Fibroblast of pulmonary artery (primary cell): ENCODE measurements at regions not wholly inside any gene's neighbourhood (a gene's known extent, or its start where the extent isn't known, plus 50 kb on each side); places are given as distances from the start of the nearest gene placed in this dataset.
"Not testable (repeated sequence)": the region's sequence is repeated elsewhere in the genome, so short reads cannot be mapped to it uniquely, and the experiment has no call there.

Source experiments
- DNase-seq: peaks from one replicate; pipeline ENCODE4 v3.0.0-alpha.2; 2010; ENCODE audit warnings: low read depth
- H3K4me3 ChIP-seq: replicated peaks from 2 replicates; pipeline ENCODE4 v1.5.1; 2011; ENCODE audit warnings: low read depth, mild to moderate bottlenecking, control low read depth, low read length, moderate library complexity
- TF ChIP-seq, protein P1 (sequence below): IDR thresholded peaks from 2 replicates; pipeline ENCODE4 v1.5.1; 2011; ENCODE audit warnings: mild to moderate bottlenecking, control low read depth, low read length, inconsistent platforms; ENCODE audit errors: missing control alignments

DNA sequence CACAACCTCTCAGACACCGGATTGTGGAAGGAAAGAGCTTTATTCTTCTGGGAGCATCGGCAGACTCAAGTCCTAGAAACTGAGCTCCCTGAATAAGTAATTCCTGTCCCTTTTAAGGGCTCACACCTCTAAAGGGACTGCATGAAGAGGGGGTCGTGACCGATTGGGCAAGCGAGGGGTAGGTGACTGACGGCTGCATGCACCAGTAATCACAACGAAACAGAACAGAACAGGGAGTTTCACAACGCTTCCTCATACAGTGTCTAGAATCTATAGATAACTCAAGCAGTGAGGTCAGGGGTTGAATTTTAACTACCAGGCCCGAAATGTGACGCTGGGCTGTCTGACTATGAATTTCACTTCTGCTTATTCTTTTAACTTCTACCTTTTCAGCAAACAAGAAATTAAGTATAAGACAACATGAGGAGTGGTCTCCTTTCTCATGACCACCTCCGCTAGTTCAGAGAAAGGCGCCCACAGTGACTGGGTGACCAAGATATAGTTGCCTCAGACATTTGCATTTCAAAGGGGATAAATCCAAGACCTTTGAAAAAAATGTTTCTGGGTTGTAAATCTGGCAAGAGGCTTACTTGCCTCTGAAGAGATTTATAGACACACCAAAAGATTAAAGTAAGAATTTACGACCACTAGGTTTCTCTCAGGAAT, 88.4 kb upstream of the ATF7IP2 start:
- no peak for DNase-seq
- TF ChIP-seq, protein P1, sequence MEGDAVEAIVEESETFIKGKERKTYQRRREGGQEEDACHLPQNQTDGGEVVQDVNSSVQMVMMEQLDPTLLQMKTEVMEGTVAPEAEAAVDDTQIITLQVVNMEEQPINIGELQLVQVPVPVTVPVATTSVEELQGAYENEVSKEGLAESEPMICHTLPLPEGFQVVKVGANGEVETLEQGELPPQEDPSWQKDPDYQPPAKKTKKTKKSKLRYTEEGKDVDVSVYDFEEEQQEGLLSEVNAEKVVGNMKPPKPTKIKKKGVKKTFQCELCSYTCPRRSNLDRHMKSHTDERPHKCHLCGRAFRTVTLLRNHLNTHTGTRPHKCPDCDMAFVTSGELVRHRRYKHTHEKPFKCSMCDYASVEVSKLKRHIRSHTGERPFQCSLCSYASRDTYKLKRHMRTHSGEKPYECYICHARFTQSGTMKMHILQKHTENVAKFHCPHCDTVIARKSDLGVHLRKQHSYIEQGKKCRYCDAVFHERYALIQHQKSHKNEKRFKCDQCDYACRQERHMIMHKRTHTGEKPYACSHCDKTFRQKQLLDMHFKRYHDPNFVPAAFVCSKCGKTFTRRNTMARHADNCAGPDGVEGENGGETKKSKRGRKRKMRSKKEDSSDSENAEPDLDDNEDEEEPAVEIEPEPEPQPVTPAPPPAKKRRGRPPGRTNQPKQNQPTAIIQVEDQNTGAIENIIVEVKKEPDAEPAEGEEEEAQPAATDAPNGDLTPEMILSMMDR = no peak
- H3K4me3 ChIP-seq = no peak overlapping the region

DNA sequence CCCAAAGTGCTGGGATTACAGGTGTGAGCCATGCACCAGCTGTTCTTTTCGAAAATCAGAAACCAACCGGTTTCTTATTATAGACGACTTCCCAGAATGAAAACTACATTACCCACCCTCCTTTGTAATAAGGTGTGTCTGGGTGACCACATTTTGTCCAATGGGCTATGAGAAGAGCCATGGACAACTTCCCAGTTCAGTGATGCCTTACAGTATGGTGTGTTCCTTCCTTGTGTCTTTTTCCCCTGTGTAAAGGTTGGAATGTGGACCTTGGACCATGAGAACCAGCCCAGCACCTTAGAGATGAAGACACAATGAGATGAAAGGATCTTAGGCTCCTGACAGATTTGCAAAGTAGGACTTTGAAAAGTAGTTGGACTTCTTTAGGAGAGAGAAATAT, 85.0 kb upstream of the ATF7IP2 start:
- TF ChIP-seq, protein P1 = no peak
- no peak overlapping the region for H3K4me3 ChIP-seq
- no peak for DNase-seq

DNA sequence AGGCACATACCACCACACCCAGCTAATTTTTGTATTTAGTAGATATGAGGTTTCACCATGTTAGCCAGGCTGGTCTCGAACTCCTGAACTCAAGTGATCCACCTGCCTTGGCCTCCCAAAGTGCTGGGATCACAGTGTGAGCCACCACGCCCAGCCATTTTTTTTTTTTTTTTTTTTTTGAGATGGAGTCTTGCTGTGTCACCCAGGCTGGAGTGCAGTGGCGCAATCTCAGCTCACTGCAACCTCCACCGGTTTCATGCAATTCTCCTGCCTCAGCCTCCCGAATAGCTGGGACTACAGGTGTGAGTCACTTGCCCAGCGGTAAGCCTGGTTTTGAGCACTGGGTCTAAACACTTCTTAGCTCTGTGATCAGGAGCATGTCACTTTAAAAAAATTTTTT, 84.3 kb upstream of the ATF7IP2 start:
- not testable (repeated sequence) for DNase-seq, H3K4me3 ChIP-seq

DNA sequence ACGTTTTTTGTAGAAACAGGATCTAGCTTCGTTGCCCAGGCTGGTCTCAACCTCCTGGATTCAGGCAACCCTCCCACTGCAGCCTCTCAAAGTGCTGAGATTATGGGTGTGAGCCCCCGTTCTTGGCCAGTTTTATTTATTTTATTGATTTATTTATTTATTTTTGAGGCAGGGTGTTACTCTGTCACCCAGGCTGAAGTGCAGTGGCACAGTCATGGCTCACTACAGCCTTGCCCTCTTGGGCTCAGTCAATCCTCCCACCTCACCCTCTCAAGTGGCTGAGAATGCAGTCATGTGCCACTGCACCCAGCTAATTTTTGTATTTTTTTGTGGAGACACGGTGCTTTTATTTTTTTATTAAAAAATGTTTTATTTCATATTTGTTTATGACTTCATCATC, 79.9 kb upstream of the ATF7IP2 start:
- no peak overlapping the region for H3K4me3 ChIP-seq
- no peak for DNase-seq
- TF ChIP-seq, protein P1 = no peak

DNA sequence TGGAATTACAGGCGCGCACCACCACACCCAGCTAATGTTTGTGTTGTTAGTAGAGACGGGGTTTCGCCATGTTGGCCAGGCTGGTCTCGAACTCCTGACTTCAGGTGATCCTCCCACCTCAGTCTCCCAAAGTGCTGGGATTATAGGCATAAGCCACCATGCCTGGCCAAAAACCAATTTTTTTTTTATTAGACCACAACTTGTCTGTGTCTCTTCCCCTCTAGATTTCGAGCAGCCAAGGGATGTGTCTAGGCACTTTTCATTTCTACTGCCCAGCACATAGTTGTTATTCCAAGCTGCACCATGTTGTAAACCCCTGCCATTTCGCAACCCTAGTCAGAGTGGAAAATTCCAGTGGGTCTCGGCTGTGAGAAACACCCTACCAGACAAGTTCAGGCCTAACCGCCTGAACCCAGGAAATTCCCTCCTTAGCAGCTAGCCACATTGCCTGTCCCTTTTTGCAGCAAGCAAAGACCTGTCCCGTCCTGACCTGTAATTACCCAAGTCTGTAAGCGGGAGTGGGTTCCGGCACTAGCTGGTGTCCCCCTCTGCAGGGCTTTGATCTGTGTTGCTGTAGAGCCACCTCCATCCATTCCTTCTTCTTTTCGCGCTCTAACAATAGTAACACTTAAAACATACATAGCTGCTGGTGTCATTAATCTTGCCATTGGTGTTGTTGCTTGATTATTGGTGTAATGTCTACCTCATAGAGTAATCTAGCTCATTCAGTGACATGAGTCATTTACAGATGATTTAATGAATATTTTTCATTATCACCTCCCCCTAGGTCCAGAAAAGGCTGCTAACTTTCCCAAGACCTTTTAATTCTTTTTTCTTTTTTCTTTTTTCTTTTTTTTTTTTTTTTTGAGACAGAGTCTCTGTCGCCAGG, 77.3 kb upstream of the ATF7IP2 start:
- no peak overlapping the region for H3K4me3 ChIP-seq
- TF ChIP-seq, protein P1 = no peak
- DNase-seq = no peak

DNA sequence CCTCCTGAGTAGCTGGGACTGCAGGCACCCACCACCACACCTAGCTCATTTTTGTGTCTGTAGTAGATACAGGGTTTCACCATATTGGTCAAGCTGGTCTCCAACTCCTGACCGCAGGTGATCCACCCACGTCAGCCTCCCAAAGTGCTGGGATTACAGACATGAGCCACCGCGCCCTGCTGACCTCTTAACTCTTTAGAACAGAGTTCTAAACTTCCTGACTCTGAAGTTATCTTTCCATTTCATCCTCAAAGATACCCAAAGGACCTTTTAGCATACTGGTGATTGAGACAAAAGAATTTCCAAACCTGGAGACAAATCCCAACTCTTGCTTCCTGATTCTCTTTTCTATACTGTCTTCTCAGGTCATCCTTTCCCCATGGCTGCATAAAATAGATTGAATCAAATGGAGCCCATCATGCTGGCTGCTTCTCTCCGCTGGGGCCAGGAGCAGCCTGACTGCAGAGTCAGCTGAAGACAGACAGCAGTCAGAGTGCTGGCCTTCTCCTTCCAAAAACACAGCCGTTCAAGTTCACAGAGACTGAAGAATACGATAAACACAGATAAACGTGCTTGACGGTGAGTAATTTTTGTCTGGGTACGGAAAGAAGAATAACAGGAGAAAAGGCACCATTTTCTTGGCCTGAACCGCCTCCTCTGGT, 76.5 kb upstream of the ATF7IP2 start:
- DNase-seq = no peak
- H3K4me3 ChIP-seq = no peak overlapping the region
- TF ChIP-seq, protein P1 = no peak

DNA sequence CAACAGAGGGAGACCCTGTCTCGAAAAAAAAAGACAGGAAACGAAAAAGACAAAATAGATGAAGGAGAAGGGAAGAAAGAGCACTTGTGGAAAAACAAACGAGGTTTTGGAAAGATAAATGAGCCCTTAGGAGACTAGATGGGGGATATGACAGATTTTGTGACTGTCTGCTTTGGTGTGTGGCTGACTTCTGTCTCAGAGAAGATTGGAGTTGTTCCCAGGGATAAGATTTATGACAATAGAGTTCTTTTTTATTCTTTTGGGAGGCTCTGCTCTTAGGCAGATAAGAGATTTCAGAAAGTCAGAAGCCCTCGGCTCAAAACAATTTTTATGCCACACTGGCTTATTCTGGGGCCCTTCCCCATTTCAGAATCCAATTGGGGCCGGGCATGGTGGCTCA, 73.9 kb upstream of the ATF7IP2 start:
- no peak overlapping the region for H3K4me3 ChIP-seq
- TF ChIP-seq, protein P1 = no peak
- no peak for DNase-seq
